ENCODE measurements at regions not wholly inside any gene's neighbourhood (a gene's known extent, or its start where the extent isn't known, plus 50 kb on each side); places are given as distances from the start of the nearest gene placed in this dataset.

DNA sequence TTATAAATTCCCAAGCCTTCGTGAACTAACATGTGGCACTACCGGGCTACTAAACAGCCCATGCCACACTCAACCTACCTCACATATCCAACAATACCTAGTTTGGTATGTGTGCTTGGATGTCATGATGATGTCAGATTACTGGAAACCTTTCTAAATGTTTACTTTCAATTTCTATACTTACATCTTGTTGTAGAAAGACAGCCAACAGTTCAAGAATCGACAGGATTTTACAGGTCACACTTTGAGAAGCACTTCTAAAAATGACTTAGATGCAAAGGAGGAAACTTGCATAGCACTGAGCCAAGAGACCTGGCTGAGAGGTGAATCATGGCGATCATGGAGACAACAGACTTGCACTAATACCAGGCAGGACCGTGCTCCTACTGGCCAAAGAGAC, 209.9 kb downstream of the COL4A1 start:
- no peak for DNase-seq (ENCODE audit: low read depth, low spot score)
- peak overlapping the region; percentile 54 for H3K27ac ChIP-seq

- no peak for DNase-seq (ENCODE audit: low read depth, low spot score)
- no peak overlapping the region for H3K27ac ChIP-seq
Observed at GRCh38 chr13:110092831-110093247, 214.1 kb downstream of the COL4A1 start.

GRCh38 chr13:110089815-110090214, 217.1 kb downstream of the COL4A1 start:
- DNase-seq (ENCODE audit: low read depth, low spot score), result no peak
- H3K27ac ChIP-seq, result no peak overlapping the region

- DNase-seq (ENCODE audit: low read depth, low spot score), result no peak
- no peak overlapping the region for H3K27ac ChIP-seq
Observed at GRCh38 chr13:110089100-110089499, 217.9 kb downstream of the COL4A1 start.

DNA sequence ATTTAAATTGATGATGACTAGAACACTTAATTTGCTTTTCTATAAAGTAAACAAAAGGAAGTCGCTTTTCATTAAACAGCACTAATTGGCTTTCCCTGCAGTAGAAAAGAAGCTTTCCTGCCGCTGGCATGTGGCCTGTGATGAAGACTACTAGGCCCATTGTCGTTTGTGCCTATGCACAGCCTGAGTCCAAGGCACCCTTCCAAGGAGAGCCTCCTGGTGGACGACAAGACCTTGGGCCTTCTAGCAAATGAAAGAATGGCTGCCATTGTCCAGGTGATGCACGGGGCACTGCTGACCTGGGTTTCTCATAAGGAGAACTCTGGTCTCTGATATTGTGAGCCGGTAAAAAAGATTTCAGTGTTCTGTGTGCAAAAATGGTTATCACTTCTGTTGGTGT, 233.0 kb downstream of the COL4A1 start:
- no peak overlapping the region for H3K27ac ChIP-seq
- no peak for DNase-seq (ENCODE audit: low read depth, low spot score)

GRCh38 chr13:110070511-110071120, 236.3 kb downstream of the COL4A1 start:
- H3K27ac ChIP-seq, result peak overlapping the region; percentile 78

GRCh38 chr13:110070046-110070445, 236.9 kb downstream of the COL4A1 start:
- no peak for DNase-seq (ENCODE audit: low read depth, low spot score)
- H3K27ac ChIP-seq, result peak overlapping the region; percentile 78

More at GRCh38 chr13:110070511-110071120, 236.3 kb downstream of the COL4A1 start:
- DNase-seq (ENCODE audit: low read depth, low spot score), result peak; percentile 50

DNA sequence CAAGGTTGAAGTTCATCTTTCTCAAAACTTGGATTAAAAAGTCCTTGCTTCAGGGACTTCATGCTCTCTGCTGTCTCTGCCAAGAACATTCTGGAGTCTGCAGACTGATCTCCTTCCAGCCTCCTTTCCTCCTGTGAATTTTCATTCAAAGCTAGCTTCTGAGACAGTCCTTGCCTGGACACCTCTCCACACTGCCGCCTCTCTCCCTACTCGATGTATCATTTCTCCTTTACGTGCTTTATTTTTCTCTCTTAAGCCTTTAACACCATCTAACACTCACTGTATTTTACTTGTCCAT, 238.8 kb downstream of the COL4A1 start:
- H3K27ac ChIP-seq, result no peak overlapping the region
- no peak for DNase-seq (ENCODE audit: low read depth, low spot score)

GRCh38 chr13:110067355-110068175, 239.4 kb downstream of the COL4A1 start:
- no peak overlapping the region for H3K27ac ChIP-seq
- DNase-seq (ENCODE audit: low read depth, low spot score), result no peak

DNA sequence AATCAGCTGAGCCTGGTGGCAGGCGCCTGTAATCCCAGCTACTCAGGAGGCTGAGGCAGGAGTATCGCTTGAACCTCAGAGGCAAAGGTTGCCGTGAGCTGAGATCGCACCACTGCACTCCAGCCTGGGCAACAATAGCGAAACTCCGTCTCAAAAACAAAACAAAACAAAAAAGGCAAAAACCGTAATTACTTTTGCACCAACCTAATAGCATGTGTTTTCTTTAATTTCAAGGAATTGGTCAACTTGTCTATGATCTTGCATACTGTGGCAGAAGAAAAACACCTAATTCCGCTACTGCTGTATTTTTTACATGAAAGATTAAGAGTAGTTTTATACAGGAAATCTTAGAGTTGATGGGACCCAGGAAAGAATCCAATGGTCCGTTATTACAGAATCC, 241.2 kb downstream of the COL4A1 start:
- DNase-seq (ENCODE audit: low read depth, low spot score), result no peak
- H3K27ac ChIP-seq, result no peak overlapping the region

- DNase-seq (ENCODE audit: low read depth, low spot score), result no peak
Observed at GRCh38 chr13:110063490-110064421, 243.2 kb downstream of the COL4A1 start.

GRCh38 chr13:110062777-110063442, 244.0 kb downstream of the COL4A1 start:
- no peak for DNase-seq (ENCODE audit: low read depth, low spot score)
- no peak overlapping the region for H3K27ac ChIP-seq

More at GRCh38 chr13:110063490-110064421, 243.2 kb downstream of the COL4A1 start:
- H3K27ac ChIP-seq, result no peak overlapping the region

DNA sequence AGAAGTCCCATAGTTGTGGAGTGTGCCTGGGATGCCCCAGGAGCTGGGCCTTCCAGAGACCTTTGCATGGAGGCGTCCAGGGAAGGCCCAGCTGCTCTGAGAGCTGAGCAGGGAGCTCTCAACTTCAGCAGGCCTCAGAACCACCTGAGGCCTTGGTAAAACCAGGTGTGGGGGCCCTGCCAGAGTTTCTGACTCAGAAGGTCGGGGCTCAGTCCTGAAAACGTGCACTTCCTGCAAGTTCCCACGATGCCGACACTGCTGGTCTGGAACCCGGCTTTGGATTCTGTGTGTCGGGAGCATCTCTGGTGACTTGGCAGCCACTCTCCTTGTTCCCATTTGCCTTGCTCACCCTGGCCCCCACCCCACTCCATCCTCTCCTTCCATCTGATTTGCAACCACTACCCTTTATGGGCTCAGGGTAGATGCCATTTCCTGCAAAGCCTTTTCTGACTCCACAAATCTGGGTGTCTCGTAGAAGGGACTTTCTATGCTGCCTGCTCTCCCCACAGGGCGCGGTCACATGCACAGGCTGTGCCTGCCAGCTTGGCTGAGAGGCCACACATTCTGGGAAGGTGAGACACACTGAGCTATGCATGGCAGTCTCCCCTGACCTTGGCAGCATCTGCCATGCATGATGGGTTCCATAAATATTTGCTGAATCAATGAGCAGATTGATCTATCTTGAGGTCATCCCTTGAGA, 244.7 kb downstream of the COL4A1 start:
- no peak overlapping the region for H3K27ac ChIP-seq
- DNase-seq (ENCODE audit: low read depth, low spot score), result no peak

GRCh38 chr13:110061270-110061669, 245.7 kb downstream of the COL4A1 start:
- DNase-seq (ENCODE audit: low read depth, low spot score), result no peak
- H3K27ac ChIP-seq, result no peak overlapping the region

- no peak for DNase-seq (ENCODE audit: low read depth, low spot score)
- H3K27ac ChIP-seq, result peak overlapping the region; percentile 32
Observed at GRCh38 chr13:110057052-110057451, 249.9 kb downstream of the COL4A1 start.

DNA sequence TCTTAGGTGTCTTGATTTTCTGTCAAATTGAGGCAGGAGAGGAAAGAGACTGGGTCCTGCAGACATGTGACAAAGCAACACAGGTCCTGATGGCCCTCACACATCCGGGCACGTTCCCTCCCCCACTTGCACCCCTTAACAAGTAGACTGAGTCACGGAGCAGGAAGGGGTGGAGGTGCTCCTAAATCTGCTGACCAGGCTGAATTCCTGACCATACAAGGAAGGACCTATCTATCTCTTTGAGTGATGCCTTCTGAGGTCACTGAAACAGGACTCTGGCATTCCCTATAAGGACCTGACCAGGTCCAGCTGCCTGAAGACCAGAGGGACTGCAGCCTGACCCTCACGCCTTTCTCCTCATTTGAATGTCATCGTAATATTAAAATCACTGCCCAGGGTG, 250.3 kb downstream of the COL4A1 start:
- H3K27ac ChIP-seq, result peak overlapping the region; percentile 32
- no peak for DNase-seq (ENCODE audit: low read depth, low spot score)

DNA sequence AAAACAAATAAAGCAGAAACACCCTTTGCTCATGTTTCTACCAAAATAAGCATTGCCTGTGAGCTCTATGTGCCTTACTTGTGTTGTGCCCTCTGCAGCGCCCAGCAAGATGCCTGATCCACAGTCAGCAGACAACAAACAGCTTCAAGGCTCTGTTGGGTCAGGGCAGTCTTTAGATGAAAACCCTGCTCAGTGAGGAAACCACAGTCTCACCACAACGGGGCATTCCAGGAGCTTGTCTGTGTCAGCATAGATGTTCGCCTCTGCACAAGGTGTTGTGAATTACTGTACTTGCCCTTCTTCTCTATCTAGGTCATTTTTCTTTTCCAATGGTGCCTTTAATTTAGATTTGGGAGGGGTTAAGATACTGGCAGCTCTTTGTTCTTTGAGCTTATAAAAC, 251.9 kb downstream of the COL4A1 start:
- H3K27ac ChIP-seq, result no peak overlapping the region
- DNase-seq (ENCODE audit: low read depth, low spot score), result no peak

- DNase-seq (ENCODE audit: low read depth, low spot score), result no peak
- H3K27ac ChIP-seq, result no peak overlapping the region
Observed at GRCh38 chr13:110054041-110054440, 252.9 kb downstream of the COL4A1 start.

GRCh38 chr13:110047496-110047895, 259.5 kb downstream of the COL4A1 start:
- no peak overlapping the region for H3K27ac ChIP-seq
- no peak for DNase-seq (ENCODE audit: low read depth, low spot score)

DNA sequence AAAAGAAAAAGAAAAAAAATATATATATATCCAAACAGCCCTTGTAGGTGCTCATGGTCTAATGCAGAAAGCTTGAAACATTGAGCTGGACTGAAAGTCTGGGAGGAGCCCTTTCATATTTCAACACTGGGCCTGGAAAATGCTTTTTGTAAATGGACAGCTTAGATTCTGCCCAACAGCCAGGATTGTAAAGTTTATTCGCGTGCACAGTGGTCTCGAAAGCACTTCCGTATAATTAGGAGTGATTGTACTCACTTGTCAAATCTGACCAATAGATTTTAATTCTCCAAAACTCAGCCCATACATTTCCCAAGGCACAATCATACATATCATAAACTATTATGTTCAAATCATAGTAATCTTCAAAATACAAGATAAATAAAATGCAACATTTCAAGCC, 260.1 kb downstream of the COL4A1 start:
- no peak overlapping the region for H3K27ac ChIP-seq
- no peak for DNase-seq (ENCODE audit: low read depth, low spot score)

Data from epithelial cell of prostate (primary cell).